Right lobe of liver (tissue), 6 donors: ENCODE measurements at regions not wholly inside any gene's neighbourhood (a gene's known extent, or its start where the extent isn't known, plus 50 kb on each side); places are given as distances from the start of the nearest gene placed in this dataset.

ENCODE experiments used
- ATAC-seq, 4 donors: fragments of 200-7000 bp; cut with Tn5 transposase; one replicate each; pipeline ENCODE4 v1.9.1; 2020; ENCODE audit warnings: mild to moderate bottlenecking in 4 of 4, moderate library complexity in 4 of 4
- DNase-seq, 3 donors: peaks; one replicate each; pipeline ENCODE4 v3.0.0-alpha.2; 2020
- H3K27ac ChIP-seq, 3 donors: fragments of 200-600 bp; one replicate each; pipeline ENCODE4 v1.8.0; 2022
- H3K27me3 ChIP-seq, 2 donors: fragments of 200-600 bp; one replicate each; pipeline ENCODE4 v1.8.0; 2022
- H3K36me3 ChIP-seq, 4 donors: fragments of 200-600 bp; sonication (generic) in 1 of 4; one replicate each; pipeline versions ENCODE4 v1.5.1 to v1.8.0; 2017 to 2022; ENCODE audit warnings: control low read depth in 1 of 4
- H3K4me1 ChIP-seq, 4 donors: fragments of 200-600 bp; sonication (generic) in 1 of 4; one replicate each; pipeline versions ENCODE4 v1.5.1 to v1.8.0; 2017 to 2022; ENCODE audit warnings: control low read depth in 1 of 4
- H3K4me3 ChIP-seq, 3 donors: fragments of 200-600 bp; one replicate each; pipeline ENCODE4 v1.8.0; 2022
- H3K9me3 ChIP-seq, 4 donors: fragments of 200-600 bp; sonication (generic) in 1 of 4; one replicate each; pipeline versions ENCODE4 v1.5.1 to v1.8.0; 2017 to 2022; ENCODE audit warnings: control low read depth in 1 of 4
- CTCF ChIP-seq, 4 donors: fragments of 200-600 bp in 3 of 4; fragments of 450-650 bp in 1 of 4; IDR thresholded peaks; one replicate each; pipeline versions ENCODE4 v1.5.1 to v1.8.0; 2016 to 2022; ENCODE audit warnings: antibody characterized with exemption in 4 of 4, mild to moderate bottlenecking in 2 of 4
- POLR2A ChIP-seq: fragments of 450-650 bp; IDR thresholded peaks from one replicate; pipeline ENCODE4 v1.6.1; 2017; ENCODE audit warnings: antibody characterized with exemption, mild to moderate bottlenecking
- WGBS: methylation state at CpG from one replicate; pipeline ENCODE4 v1.1.6; 2018; ENCODE audit warnings: low coverage, low lambda C conversion rate; ENCODE audit not compliant: insufficient coverage; ENCODE audit errors: missing lambda C conversion rate; 5-methylcytosine and 5-hydroxymethylcytosine counted together
- intact Hi-C, 2 donors: fragments of 100-400 bp; cut with DNase I; formaldehyde crosslinking; loops; one replicate each; pipeline versions ENCODE4 v1.11.2 to v1.14.1; 2022
- donor health status: DM: no; HTN: yes; CAD: no.
- donor health status: DM: no; HTN: no; CAD: no.
- donor health status: DM: no; HTN: no; CAD: no.
- donor health status: DM: no; HTN: yes; CAD: no.
- donor health status: DM: no; HTN: yes; CAD: no.

DNA sequence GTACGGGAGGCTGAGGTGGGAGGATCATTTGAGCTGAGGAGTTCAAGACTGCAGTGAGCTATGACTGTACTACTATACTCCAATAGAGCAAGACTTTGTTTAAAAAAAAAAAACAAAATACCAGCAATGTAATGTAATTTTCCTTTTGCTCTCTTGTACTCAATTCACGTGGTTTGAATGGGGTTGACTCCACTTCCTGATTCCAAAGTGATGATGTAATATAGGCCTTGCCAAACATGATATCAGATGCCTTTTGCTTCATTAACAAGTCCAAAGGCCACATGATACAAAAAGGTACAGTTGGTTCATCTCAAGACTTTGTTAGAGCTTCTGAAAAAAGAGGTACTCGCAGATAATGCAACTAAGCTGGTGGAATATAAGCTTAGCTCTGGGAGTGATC is 321.8 kb downstream of the ZEB2 start:
- intact Hi-C loops = no loop called here
- Histone ChIP-seq H3K36me3 (no peaks in the 10 kb centered on the region), H3K4me3 (no peak overlapping the region), H3K27me3 (no peaks in the 10 kb centered on the region), H3K4me1 (no peaks in the 10 kb centered on the region), H3K27ac (no peak overlapping the region), H3K9me3 (no peaks in the 10 kb centered on the region)
- WGBS = 68% methylated on average over 3 of the region's 3 CpGs
- ATAC-seq (peak in 3 of 4 donors; percentile 38 to 96 (median 49)), DNase-seq (no peak)
- TF ChIP-seq POLR2A = no peak
- TF ChIP-seq CTCF (IDR thresholded peaks at IDR 0.05) = no peak

DNA sequence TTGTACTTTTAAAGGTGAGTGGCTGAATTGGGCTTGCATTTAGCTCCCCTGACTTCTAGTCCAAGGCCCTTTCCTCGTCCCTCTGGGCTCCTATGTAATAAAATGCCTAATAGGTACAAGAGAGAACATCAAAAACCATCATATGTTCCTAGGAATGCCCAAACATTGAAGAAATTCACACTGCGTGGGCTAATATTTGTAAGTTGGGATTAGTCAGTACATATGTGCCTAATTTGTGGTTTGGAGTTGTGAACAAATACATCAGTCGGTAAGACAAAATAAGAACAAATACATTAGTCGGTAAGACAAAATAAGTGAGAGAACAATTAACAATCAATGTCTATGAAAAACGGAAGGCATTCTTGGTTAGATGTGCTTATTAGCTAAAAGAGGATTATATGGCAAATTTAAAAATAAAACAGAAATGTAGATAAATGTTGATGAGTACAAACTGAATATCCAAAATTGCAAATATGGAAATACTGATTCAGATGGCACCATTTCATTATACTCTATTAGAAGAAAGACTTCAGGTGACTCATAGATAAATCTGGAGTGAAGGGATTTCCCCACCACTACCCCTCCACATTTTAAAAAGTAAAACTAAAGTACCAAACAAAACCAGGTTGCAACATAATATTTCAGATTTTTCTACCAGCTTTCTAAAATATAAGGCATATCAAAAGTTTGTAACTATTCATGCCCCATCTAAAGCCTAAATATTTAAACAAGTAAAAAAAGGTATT is 325.4 kb downstream of the ZEB2 start:
- no peaks in the 10 kb centered on the region for H3K27me3 ChIP-seq
- H3K9me3 ChIP-seq = no peaks in the 10 kb centered on the region
- intact Hi-C loops = no loop called here
- ATAC-seq (no peak), DNase-seq (no peak)
- H3K4me3 ChIP-seq = no peak overlapping the region
- no peak for TF ChIP-seq CTCF (IDR thresholded peaks at IDR 0.05)
- TF ChIP-seq POLR2A = no peak
- no peak overlapping the region for H3K27ac ChIP-seq
- WGBS = 82% methylated on average over 5 of the region's 5 CpGs
- H3K36me3 ChIP-seq = no peaks in the 10 kb centered on the region
- H3K4me1 ChIP-seq = no peaks in the 10 kb centered on the region

GRCh38 chr2:144190908-144191605 is 328.9 kb downstream of the ZEB2 start:
- H3K27ac ChIP-seq = no peak overlapping the region
- H3K9me3 ChIP-seq = no peaks in the 10 kb centered on the region
- H3K4me1 ChIP-seq = no peaks in the 10 kb centered on the region
- DNase-seq (no peak), ATAC-seq (peak in 1 of 4 donors; percentile 28)
- WGBS = 62% methylated on average over 3 of the region's 4 CpGs
- intact Hi-C loops = no loop called here
- no peak for TF ChIP-seq CTCF (IDR thresholded peaks at IDR 0.05)
- TF ChIP-seq POLR2A = no peak
- no peaks in the 10 kb centered on the region for H3K36me3 ChIP-seq
- H3K4me3 ChIP-seq = no peak overlapping the region
- H3K27me3 ChIP-seq = no peaks in the 10 kb centered on the region

DNA sequence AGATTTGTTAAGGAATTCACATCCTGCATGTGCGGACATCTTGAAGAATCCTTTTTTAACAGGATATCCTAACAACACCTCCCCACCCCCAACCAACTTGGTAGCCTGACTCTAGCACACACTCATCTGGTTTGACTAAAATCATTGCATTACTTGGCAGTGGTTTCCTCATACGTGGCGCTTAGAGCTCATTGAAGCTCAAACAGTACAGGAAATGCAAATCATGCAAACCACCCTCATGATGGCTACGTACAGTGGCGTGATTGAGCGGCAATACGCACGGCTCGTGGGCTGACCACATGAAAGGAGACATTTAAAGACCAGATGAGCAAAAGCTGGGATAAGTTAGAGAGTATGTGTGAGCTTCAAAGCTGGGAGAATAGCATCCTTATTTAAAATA is 336.2 kb downstream of the ZEB2 start:
- H3K4me1 ChIP-seq = no peaks in the 10 kb centered on the region
- intact Hi-C loops = no loop called here
- H3K9me3 ChIP-seq = no peaks in the 10 kb centered on the region
- H3K27ac ChIP-seq = no peak overlapping the region
- no peak for DNase-seq
- WGBS = 71% methylated on average over 7 of the region's 9 CpGs
- H3K4me3 ChIP-seq = no peak overlapping the region
- no peaks in the 10 kb centered on the region for H3K27me3 ChIP-seq
- no peaks in the 10 kb centered on the region for H3K36me3 ChIP-seq
- TF ChIP-seq POLR2A (no peak), CTCF (IDR thresholded peaks at IDR 0.05) (no peak)
- peak in 2 of 4 donors; percentile 26 to 43 for ATAC-seq
